ENCODE measurements at regions not wholly inside any gene's neighbourhood (a gene's known extent, or its start where the extent isn't known, plus 50 kb on each side); places are given as distances from the start of the nearest gene placed in this dataset.

DNA sequence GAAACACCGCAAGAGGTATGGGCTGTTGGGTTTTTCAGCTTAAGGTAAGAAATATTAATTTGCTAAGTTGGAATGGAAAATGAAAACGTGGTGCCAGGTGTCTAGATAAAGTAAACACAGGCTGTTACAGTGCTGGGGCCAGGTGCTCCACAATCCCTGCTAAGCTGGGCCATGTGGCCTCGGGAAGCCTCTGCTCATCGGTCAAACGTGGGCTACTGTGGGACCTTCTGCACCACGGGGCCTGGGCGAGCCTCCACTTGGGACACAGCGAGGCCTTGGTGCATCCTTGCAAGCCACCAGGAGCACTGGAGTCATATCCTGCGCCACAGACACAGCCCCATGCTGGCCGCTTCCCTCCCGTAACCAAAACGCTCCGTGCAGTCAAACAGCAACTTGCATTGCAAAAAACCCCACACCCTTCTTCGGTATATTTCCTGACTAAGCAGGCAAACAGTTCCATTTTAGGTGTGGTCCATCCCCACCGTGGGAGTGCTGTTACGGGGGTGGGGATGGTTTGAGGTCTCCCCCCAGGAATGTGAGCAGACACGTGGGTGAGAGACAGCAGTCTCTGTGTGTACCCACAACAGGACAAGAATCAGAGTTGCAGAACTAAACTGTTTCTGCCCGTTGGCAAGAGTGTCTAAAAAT is 96.3 kb upstream of the SOX1 start:
- intact Hi-C loops (cut with micrococcal nuclease): no loop called here
- peaks cover 13% of the 10 kb centered on the region for H3K9me3 Mint-ChIP-seq
- no peak overlapping the region for H3K4me3 Mint-ChIP-seq
- no peak overlapping the region for H3K27ac Mint-ChIP-seq
- no peak for DNase-seq
- CTCF ChIA-PET: no interaction called here
- H3K27me3 Mint-ChIP-seq (ENCODE audit: low read depth): peaks cover 38% of the 10 kb centered on the region
- H3K4me1 Mint-ChIP-seq (ENCODE audit: low read depth): no peaks in the 10 kb centered on the region
- H3K36me3 Mint-ChIP-seq (ENCODE audit: low read depth): no peaks in the 10 kb centered on the region

DNA sequence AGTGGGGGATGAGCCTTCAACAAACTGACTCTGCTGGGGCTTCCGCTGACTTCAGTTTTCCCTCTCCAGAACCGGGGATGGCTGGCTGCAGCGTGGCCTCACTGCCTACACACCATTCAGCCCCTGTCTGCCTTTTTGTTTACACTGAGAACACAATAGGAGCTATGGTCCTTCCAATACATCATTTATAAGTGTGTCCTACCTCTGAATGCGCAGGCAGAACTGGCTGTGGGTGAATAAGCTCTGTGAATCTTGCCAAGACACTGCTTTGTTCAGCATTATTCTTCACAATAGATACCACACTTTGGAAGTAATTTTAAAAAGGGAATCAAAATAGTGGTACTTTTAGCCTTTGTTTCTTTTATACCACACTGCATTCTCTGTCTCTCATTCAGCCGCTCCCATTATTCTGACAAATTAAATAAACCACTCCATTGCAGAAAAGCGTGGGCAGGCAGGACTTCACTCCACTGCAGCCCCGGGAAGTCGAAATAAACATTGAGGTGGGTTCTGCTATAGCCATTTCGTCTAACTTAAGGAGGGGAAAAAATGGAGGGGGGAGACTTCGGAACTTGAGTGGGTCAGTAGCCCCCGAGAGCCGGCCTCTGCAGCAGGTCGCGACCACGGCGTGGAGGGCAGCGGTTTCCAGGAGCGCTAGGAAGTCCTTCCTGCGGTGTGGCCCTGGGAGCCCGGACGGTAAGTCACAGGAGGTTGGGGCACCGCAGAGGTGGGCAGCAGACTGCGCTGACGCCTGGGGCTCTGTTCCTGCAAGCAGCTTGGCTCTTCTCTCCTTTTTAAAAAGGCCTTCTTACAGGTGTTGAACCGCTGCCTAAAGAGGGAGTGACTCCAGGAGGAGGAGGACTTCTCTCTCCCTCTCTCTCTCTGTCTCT is 94.8 kb upstream of the SOX1 start:
- Mint-ChIP-seq H3K4me3 (no peak overlapping the region), H3K36me3 (ENCODE audit: low read depth) (no peaks in the 10 kb centered on the region)
- CTCF ChIA-PET: no interaction called here

DNA sequence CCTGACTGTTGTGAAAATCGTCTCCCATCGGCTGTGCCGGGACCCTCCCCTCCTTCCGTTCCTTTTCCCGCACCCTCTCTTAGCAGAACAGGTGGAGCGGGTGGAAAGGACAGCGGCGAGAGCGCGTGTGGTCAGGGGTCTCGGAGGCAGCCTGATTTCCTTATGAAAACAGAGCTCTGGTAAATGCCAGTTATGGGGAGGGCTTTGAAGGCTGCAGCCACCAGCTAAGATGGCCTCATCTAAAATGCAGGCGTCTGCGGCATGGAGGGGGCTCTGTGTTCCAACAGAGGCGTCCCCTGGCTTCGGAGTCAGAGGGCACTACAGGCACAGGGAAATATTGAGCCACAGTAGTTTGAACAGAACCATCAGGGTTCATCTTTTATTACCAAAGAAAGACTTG is 93.8 kb upstream of the SOX1 start:
- Mint-ChIP-seq H3K27me3 (ENCODE audit: low read depth) (peaks cover 33% of the 10 kb centered on the region), H3K36me3 (ENCODE audit: low read depth) (no peaks in the 10 kb centered on the region), H3K4me1 (ENCODE audit: low read depth) (no peaks in the 10 kb centered on the region), H3K9me3 (peaks cover 13% of the 10 kb centered on the region), H3K4me3 (no peak overlapping the region), H3K27ac (no peak overlapping the region)
- CTCF ChIA-PET: no interaction called here
- no peak for DNase-seq
- intact Hi-C loops (cut with micrococcal nuclease): no loop called here

More for the DNA sequence above, 94.8 kb upstream of the SOX1 start:
- DNase-seq: no peak
- no peaks in the 10 kb centered on the region for H3K4me1 Mint-ChIP-seq (ENCODE audit: low read depth)
- intact Hi-C loops (cut with micrococcal nuclease): no loop called here
- H3K27me3 Mint-ChIP-seq (ENCODE audit: low read depth): peaks cover 37% of the 10 kb centered on the region
- peaks cover 13% of the 10 kb centered on the region for H3K9me3 Mint-ChIP-seq
- no peak overlapping the region for H3K27ac Mint-ChIP-seq

DNA sequence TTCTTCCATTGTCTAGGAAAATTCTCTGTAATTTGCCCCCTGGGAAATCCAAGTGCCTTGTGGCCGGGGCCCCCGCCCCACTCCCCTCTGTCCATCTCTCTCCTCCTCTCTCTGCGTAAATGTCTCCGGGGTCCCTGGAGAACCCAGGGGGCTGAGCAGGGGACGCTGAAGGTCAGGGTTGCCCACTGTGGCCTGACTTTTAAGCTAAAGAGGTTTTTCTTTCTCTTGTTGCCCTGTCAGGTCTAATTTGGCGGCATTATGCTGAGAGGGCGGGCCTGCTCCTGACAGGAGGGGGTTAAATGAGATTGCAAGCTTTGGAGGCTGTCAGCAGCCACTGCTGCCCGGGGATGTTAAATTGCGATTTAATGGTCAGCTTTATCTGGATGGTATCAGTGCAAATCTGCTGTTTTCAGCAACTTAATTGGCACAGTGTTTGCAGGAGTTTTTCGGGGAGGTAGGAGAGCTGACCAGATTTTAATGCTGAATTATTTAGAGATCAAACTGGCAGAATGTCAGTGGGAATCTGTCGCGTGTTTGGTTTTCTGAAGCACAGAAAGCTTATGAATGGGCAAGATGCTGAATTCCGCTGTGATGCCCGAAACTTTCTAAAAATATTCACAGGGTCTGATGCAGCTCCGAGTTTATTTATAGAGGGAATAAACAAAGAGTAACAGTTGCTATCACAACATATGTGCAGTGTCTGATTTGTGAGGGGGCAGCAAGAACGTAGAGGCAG is 93.2 kb upstream of the SOX1 start:
- Mint-ChIP-seq H3K27ac (no peak overlapping the region), H3K9me3 (peaks cover 13% of the 10 kb centered on the region)

DNA sequence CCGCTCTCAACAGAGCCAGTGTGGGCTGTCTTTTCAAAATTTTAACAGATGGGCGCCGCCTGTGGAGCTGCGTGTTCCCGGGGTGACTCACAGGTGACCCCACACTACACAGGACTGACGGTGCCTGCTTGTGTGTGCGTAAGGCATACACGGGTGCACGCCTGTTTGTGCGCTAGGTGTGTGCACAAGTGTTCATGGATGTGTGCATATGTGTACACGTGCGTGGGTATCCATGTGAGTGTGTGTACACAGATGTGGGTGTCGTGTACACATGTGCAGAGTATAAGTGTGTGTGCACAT is 92.7 kb upstream of the SOX1 start:
- H3K4me3 Mint-ChIP-seq: no peak overlapping the region
- H3K27me3 Mint-ChIP-seq (ENCODE audit: low read depth): peaks cover 37% of the 10 kb centered on the region
- no peak for DNase-seq
- CTCF ChIA-PET: no interaction called here
- intact Hi-C loops (cut with micrococcal nuclease): no loop called here
- H3K27ac Mint-ChIP-seq: no peak overlapping the region
- H3K4me1 Mint-ChIP-seq (ENCODE audit: low read depth): no peaks in the 10 kb centered on the region
- no peaks in the 10 kb centered on the region for H3K36me3 Mint-ChIP-seq (ENCODE audit: low read depth)
- H3K9me3 Mint-ChIP-seq: peaks cover 13% of the 10 kb centered on the region

More for the DNA sequence above, 93.2 kb upstream of the SOX1 start:
- intact Hi-C loops (cut with micrococcal nuclease): no loop called here
- CTCF ChIA-PET: no interaction called here
- H3K27me3 Mint-ChIP-seq (ENCODE audit: low read depth): peaks cover 35% of the 10 kb centered on the region
- H3K4me1 Mint-ChIP-seq (ENCODE audit: low read depth): no peaks in the 10 kb centered on the region
- H3K4me3 Mint-ChIP-seq: no peak overlapping the region
- DNase-seq: no peak
- no peaks in the 10 kb centered on the region for H3K36me3 Mint-ChIP-seq (ENCODE audit: low read depth)

DNA sequence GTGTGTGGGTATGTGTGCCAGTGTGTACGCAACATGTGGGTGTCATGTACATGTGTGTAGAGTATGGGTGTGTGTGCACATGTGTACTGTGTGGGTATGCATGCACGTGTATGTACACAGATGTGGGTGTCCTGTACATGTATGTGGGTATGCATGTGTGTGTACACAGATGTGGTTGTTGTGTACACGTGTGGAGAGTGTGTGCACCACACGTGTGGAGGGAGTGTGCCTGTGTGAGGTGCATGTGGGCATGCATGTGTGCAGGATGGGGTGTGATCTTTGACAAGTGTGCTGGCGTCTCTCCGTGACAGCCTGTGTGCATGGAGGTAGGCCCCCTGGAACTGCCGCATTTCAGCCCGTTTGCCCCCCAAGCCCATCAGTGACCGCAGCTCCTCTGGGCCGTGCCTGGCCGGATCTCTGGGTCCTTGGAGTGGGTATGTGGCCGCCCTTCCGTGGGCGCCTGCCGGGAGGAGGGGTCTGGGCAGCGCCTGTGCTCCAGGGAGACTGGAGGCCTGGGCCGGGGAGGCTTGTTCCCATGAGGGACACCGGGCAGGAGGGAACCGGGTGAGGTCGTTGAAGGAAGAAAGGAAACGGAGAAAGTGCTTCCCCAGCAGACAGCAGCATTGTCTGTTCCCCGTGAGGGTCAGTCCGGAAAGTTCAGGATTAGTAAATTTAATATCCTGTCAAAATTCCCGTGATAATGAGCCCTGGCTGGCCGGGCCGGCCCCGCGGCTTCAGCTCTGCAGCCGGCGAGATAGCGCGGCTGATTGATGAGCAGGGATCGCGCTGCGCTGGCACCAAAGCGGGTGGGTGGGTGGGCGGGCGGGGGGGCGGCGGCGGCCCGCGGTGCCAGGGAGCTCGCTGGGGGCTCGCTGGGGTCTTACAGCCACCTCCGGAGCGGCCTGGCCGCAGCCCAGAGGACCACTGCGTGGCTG is 91.1 kb upstream of the SOX1 start:
- CTCF ChIA-PET: no interaction called here
- Mint-ChIP-seq H3K9me3 (peaks cover 13% of the 10 kb centered on the region), H3K4me1 (ENCODE audit: low read depth) (no peaks in the 10 kb centered on the region), H3K36me3 (ENCODE audit: low read depth) (no peaks in the 10 kb centered on the region), H3K27ac (no peak overlapping the region), H3K27me3 (ENCODE audit: low read depth) (peaks cover 24% of the 10 kb centered on the region), H3K4me3 (no peak overlapping the region)
- intact Hi-C loops (cut with micrococcal nuclease): no loop called here
- no peak for DNase-seq

DNA sequence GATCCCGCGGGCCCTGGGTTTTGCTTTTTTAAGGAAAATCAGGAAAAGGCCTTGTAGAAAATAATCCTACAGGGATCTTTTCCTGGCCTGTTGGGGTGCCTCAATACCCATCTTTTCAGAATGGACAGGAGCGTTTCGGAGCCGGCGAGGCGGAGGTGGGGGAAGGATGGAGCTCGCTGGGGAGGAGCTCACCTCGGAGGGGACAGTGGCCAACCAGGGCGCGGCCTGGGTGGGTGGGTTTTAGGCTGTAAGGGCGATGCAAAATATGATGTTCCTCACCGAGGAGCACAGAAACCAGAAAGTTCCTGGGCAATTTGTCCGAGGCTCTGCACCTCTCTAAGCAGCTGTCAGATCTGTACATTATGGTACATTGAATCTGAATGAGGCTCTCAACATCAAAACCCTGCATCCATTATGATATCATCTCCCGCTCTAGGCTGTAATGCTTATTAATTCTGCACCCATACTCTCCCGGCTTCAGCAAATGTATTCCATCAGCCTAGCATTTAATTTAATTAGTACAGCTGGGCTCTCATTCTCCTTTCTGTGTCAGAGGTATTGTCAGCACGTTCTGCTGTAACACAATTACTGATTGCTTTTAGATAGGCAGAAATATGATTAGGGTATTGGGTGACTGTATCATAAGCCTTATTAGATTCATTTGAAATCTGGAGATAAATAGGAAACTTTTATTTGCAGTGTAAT is 90.3 kb upstream of the SOX1 start:
- Mint-ChIP-seq H3K9me3 (peaks cover 13% of the 10 kb centered on the region), H3K4me1 (ENCODE audit: low read depth) (no peaks in the 10 kb centered on the region)

DNA sequence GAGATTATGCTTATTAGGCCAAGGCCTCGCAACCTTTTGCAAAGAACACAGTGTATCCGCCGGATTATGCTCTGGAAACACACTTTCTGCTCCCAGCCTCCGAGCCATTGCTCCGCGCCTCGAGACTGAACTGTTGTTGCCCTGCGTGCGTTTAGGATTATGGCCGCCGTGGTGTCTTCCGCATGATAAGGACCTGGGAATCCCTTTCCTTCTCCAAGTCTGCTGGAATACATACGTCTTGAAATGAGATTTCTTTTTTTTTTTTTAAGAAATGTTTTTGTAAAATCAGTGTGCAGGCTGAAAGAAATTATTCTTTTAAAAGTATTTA is 89.8 kb upstream of the SOX1 start:
- intact Hi-C loops (cut with micrococcal nuclease): no loop called here
- CTCF ChIA-PET: no interaction called here
- no peaks in the 10 kb centered on the region for H3K4me1 Mint-ChIP-seq (ENCODE audit: low read depth)
- no peak for DNase-seq
- no peak overlapping the region for H3K4me3 Mint-ChIP-seq
- H3K9me3 Mint-ChIP-seq: peaks cover 13% of the 10 kb centered on the region
- H3K27me3 Mint-ChIP-seq (ENCODE audit: low read depth): peaks cover 19% of the 10 kb centered on the region
- H3K27ac Mint-ChIP-seq: no peak overlapping the region
- H3K36me3 Mint-ChIP-seq (ENCODE audit: low read depth): no peaks in the 10 kb centered on the region

More for the DNA sequence above, 90.3 kb upstream of the SOX1 start:
- Mint-ChIP-seq H3K27me3 (ENCODE audit: low read depth) (peaks cover 23% of the 10 kb centered on the region), H3K4me3 (no peak overlapping the region), H3K27ac (no peak overlapping the region), H3K36me3 (ENCODE audit: low read depth) (no peaks in the 10 kb centered on the region)
- CTCF ChIA-PET: no interaction called here
- no peak for DNase-seq
- intact Hi-C loops (cut with micrococcal nuclease): no loop called here

DNA sequence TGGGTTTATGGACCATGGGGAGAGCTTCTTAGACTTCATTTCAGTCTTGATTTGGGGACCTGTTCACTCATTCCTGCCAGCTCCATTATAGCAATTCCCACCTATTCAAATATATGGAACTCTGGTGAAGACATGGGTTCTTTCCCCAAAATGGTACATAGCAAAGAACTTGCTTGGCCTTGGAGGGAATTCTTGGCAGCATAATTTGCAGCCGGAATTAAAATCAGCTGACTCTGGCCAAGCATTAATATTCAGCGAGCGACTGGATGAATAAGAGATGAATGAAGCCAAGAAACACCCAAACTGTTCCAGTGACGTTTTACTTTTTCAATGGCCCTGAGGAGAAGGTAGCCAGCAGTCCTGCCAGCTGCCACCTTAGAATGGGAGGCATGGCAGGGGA is 88.4 kb upstream of the SOX1 start:
- no peaks in the 10 kb centered on the region for H3K36me3 Mint-ChIP-seq (ENCODE audit: low read depth)
- peaks cover 13% of the 10 kb centered on the region for H3K9me3 Mint-ChIP-seq
- DNase-seq: no peak
- H3K4me1 Mint-ChIP-seq (ENCODE audit: low read depth): no peaks in the 10 kb centered on the region
- intact Hi-C loops (cut with micrococcal nuclease): no loop called here
- no peak overlapping the region for H3K4me3 Mint-ChIP-seq
- H3K27me3 Mint-ChIP-seq (ENCODE audit: low read depth): peaks cover 14% of the 10 kb centered on the region
- CTCF ChIA-PET: no interaction called here
- no peak overlapping the region for H3K27ac Mint-ChIP-seq

DNA sequence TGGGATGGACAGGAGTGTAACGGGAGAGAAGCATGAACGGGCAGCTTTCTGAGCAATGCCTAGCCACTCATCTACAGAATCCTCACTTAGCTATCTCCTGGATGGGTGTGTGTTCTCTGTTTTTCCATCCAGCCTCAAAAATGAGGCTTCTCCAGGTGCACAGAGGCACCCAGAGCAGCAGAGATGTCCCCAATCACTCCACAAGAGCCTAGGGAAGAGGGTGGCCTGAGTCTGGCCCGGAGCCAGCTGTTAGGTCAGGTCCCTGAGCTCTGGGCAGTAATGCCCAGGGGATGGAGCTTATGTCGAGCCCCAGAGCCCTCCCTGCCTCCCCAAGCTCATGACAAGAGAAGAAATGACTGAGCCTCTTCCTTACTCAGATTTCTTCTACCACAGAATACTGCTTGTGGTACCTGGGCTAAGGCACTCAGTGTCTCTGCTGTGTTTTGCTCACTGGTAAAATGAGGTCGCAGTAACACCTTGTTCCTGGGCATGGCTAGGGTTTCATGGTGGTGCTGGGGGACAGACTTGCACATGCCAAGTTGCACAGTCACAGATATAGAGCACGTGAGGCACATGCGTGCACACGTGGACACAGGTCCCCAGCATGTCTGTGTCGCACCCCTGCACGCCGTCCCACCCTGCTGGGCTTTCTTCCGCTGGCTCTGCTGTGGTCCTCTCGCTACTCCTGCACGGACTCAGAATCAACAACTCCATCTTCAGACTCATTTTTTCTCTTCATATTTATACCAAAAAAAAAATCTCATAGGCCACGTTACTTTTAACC is 86.6 kb upstream of the SOX1 start:
- Mint-ChIP-seq H3K4me1 (ENCODE audit: low read depth) (no peaks in the 10 kb centered on the region), H3K4me3 (no peak overlapping the region), H3K27me3 (ENCODE audit: low read depth) (peaks cover 17% of the 10 kb centered on the region), H3K36me3 (ENCODE audit: low read depth) (no peaks in the 10 kb centered on the region), H3K9me3 (peaks cover 2% of the 10 kb centered on the region), H3K27ac (no peak overlapping the region)
- CTCF ChIA-PET: no interaction called here
- DNase-seq: no peak
- intact Hi-C loops (cut with micrococcal nuclease): no loop called here

DNA sequence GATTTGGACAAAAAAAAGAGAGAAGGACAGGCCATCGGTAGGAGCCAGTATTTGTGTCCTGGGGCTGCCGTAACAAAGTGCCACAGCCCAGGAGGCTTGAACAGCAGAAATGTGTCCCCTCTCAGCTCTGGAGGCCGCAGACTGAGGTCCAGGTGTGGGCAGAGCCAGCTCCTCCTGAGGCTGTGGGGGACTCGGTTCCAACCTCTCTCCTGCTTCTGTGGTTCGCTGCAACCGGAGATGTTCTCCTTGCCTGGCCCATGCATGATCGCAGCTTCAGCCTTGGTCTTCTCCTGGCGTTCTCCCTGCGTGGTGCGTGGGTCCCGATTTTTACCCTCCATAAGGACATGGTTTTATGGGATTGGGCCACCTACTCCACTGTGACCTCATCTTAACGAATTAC is 85.9 kb upstream of the SOX1 start:
- Mint-ChIP-seq H3K27me3 (ENCODE audit: low read depth) (peaks cover 17% of the 10 kb centered on the region), H3K4me1 (ENCODE audit: low read depth) (no peaks in the 10 kb centered on the region), H3K27ac (no peak overlapping the region), H3K4me3 (no peak overlapping the region), H3K9me3 (no peaks in the 10 kb centered on the region), H3K36me3 (ENCODE audit: low read depth) (no peaks in the 10 kb centered on the region)
- intact Hi-C loops (cut with micrococcal nuclease): no loop called here
- CTCF ChIA-PET: no interaction called here
- DNase-seq: no peak
